SW 1271 (cell line): ENCODE measurements at regions not wholly inside any gene's neighbourhood (a gene's known extent, or its start where the extent isn't known, plus 50 kb on each side); places are given as distances from the start of the nearest gene placed in this dataset.

Source experiments
- DNase-seq, 2 experiments: peaks; one replicate each; lab custom pipeline; 2025; lab: John Stamatoyannopoulos, UW

GRCh38 chr18:51824746-51825145 lies 515.3 kb upstream of the DCC start:
- DNase-seq, result no peak

GRCh38 chr18:51833850-51834249 lies 506.1 kb upstream of the DCC start:
- no peak for DNase-seq

- DNase-seq, result no peak
Observed at GRCh38 chr18:51848702-51849101, 491.3 kb upstream of the DCC start.

GRCh38 chr18:51852681-51853080 lies 487.3 kb upstream of the DCC start:
- no peak for DNase-seq

GRCh38 chr18:51857989-51858388 lies 482.0 kb upstream of the DCC start:
- no peak for DNase-seq

GRCh38 chr18:51861046-51861445 lies 479.0 kb upstream of the DCC start:
- no peak for DNase-seq

- DNase-seq, result no peak
Observed at GRCh38 chr18:51862051-51862715, 477.8 kb upstream of the DCC start.

GRCh38 chr18:51864219-51864965 lies 475.6 kb upstream of the DCC start:
- no peak for DNase-seq

GRCh38 chr18:51865538-51865937 lies 474.5 kb upstream of the DCC start:
- no peak for DNase-seq

GRCh38 chr18:51867767-51868166 lies 472.2 kb upstream of the DCC start:
- DNase-seq, result no peak

GRCh38 chr18:51878724-51879123 lies 461.3 kb upstream of the DCC start:
- DNase-seq, result no peak

GRCh38 chr18:51879329-51879728 lies 460.7 kb upstream of the DCC start:
- no peak for DNase-seq

GRCh38 chr18:51881394-51881793 lies 458.6 kb upstream of the DCC start:
- DNase-seq, result no peak

GRCh38 chr18:51884039-51884438 lies 456.0 kb upstream of the DCC start:
- no peak for DNase-seq

- peak; percentile 7 to 80 for DNase-seq
Observed at GRCh38 chr18:51890762-51891161, 449.2 kb upstream of the DCC start.

GRCh38 chr18:51891876-51892275 lies 448.1 kb upstream of the DCC start:
- no peak for DNase-seq

- DNase-seq, result peak in 1 of 2 experiments; percentile 2
Observed at GRCh38 chr18:51897884-51898283, 442.1 kb upstream of the DCC start.

GRCh38 chr18:51907687-51908597 lies 432.1 kb upstream of the DCC start:
- no peak for DNase-seq

- no peak for DNase-seq
Observed at GRCh38 chr18:51908598-51908944, 431.4 kb upstream of the DCC start.

- no peak for DNase-seq
Observed at GRCh38 chr18:51911584-51911983, 428.4 kb upstream of the DCC start.

- DNase-seq, result no peak
Observed at GRCh38 chr18:51912381-51912780, 427.6 kb upstream of the DCC start.

GRCh38 chr18:51915176-51915575 lies 424.8 kb upstream of the DCC start:
- DNase-seq, result no peak

GRCh38 chr18:51921862-51922261 lies 418.1 kb upstream of the DCC start:
- DNase-seq, result no peak
